GM10266 (cell line): ENCODE measurements at regions not wholly inside any gene's neighbourhood (a gene's known extent, or its start where the extent isn't known, plus 50 kb on each side); places are given as distances from the start of the nearest gene placed in this dataset.

ENCODE experiments used
- DNase-seq: peaks from one replicate; pipeline ENCODE4 v3.0.0; 2012; ENCODE audit errors: extremely low spot score
- CTCF ChIP-seq: IDR thresholded peaks from 2 replicates; pipeline ENCODE4 v1.5.1; 2012; ENCODE audit warnings: mild to moderate bottlenecking, low read depth; ENCODE audit not compliant: control insufficient read depth, insufficient read depth; ENCODE audit errors: missing control alignments

- no peak for DNase-seq
- no peak for TF ChIP-seq CTCF
These were observed 598.2 kb upstream of the BOD1L1 start for GRCh38 chr4:14225688-14226207.

GRCh38 chr4:14233126-14233525, 605.6 kb upstream of the BOD1L1 start:
- TF ChIP-seq CTCF, result no peak
- DNase-seq, result no peak

- DNase-seq, result no peak
- no peak for TF ChIP-seq CTCF
These were observed 606.8 kb upstream of the BOD1L1 start for GRCh38 chr4:14234307-14234706.

- DNase-seq, result no peak
- no peak for TF ChIP-seq CTCF
These were observed 608.8 kb upstream of the BOD1L1 start for GRCh38 chr4:14236359-14236758.

GRCh38 chr4:14237911-14238310, 610.4 kb upstream of the BOD1L1 start:
- no peak for TF ChIP-seq CTCF
- DNase-seq, result no peak

GRCh38 chr4:14241574-14241973, 614.0 kb upstream of the BOD1L1 start:
- no peak for DNase-seq
- no peak for TF ChIP-seq CTCF

GRCh38 chr4:14247767-14248166, 620.2 kb upstream of the BOD1L1 start:
- no peak for DNase-seq
- no peak for TF ChIP-seq CTCF
